ENCODE measurements at regions not wholly inside any gene's neighbourhood (a gene's known extent, or its start where the extent isn't known, plus 50 kb on each side); places are given as distances from the start of the nearest gene placed in this dataset.

DNA sequence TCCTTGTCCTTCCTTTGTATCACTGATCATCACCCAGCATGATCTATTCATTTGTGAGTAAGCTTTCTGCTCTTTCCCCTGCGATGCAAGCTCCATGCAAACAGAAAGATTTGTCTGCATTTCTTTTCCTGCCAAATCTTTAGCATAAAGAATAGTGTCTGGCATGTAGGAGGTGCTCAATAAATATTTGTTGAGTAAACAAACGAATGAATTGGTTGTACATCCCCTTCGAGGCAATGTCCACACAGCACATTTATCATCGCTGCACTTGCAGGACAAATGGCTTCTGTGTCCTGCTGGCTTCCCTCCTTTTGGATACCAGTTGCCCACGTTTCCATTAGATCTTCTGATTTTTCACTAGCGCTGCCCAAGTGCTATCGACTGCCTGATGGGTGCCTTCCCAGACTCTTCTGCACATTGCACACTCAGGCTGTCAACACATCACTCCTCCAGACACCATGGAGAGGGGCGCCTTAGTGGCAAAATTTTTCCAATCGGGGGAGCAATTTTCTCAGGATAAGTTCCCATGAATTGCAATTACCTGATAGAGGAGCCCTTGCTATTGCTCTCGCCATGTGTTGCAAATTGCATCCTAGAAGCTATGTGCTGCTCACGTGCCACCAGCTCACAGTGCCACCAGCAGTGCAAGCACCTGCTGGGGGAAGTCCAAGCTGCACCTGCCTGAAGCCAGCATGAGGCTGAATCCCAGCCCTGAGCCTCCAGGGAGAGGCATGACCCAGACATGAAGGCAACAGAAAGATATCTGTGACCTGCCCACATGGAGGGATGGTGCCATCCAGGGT, 206.6 kb downstream of the KIF26A start:
- no peaks in the 10 kb centered on the region for H3K9me1 ChIP-seq (ENCODE audit: control insufficient read depth, insufficient read depth, low read length)
- no peak for FAIRE-seq
- no peaks in the 10 kb centered on the region for H4K20me1 ChIP-seq (replicated peaks; ENCODE audit: control insufficient read depth, insufficient read depth, low read length)
- no peak overlapping the region for H2AFZ ChIP-seq (ENCODE audit: low read depth, low read length)
- no peak overlapping the region for H3K9ac ChIP-seq (ENCODE audit: insufficient read depth in 1 of 2, low read depth in 2 of 2, low read length in 2 of 2)
- in situ Hi-C loops (cut with MboI), result no loop called here
- DNase-seq (ENCODE audit: extremely low read depth in 1 of 4, low spot score in 3 of 4), result no peak
- H3K36me3 ChIP-seq (ENCODE audit: control insufficient read depth, insufficient read depth, low read length), result no peaks in the 10 kb centered on the region
- no peaks in the 10 kb centered on the region; a peak in 1 of 5 replicates for H3K4me1 ChIP-seq (replicated peaks in 1 of 2; ENCODE audit: control insufficient read depth in 2 of 2, insufficient read depth in 2 of 2, low read length in 2 of 2)
- ChIA-PET CTCF (ENCODE audit: low intra/inter-chr PET ratio) (no interaction called here), POLR2A (interaction anchor here (0.8 kb wide), 1 partner anchor 213 kb away, joined by 3 read pairs; no protein-coding TSS in a partner anchor)
- H3K4me2 ChIP-seq (ENCODE audit: insufficient read depth, low read length), result no peak overlapping the region
- no peak for ATAC-seq
- no peak overlapping the region for H3K4me3 ChIP-seq
- H3K79me2 ChIP-seq (ENCODE audit: control insufficient read depth, insufficient read depth, low read length), result no peaks in the 10 kb centered on the region
- no peaks in the 10 kb centered on the region for H3K27me3 ChIP-seq (ENCODE audit: control insufficient read depth in 2 of 2, insufficient read depth in 2 of 2, low read length in 2 of 2)
- intact Hi-C loops (cut with micrococcal nuclease), result no loop called here
- BruUV-seq (replicated peaks), result no TSS peak
- WGBS (ENCODE audit: insufficient coverage, low coverage, missing lambda C conversion rate), result 0% methylated on average over 11 of the region's 11 CpGs
- no peak overlapping the region for H3K27ac ChIP-seq (ENCODE audit: extremely low read depth, low read depth, low read length)
- no peaks in the 10 kb centered on the region for H3K9me3 ChIP-seq (replicated peaks; ENCODE audit: control insufficient read depth, insufficient read depth, low read depth, low read length)
- TF ChIP-seq MAFF (IDR thresholded peaks at IDR 0.05; ENCODE audit: low read length), result no peak
- TF ChIP-seq ESRRA (IDR thresholded peaks at IDR 0.05; ENCODE audit: borderline replicate concordance, low read depth), result no peak
- no peak for TF ChIP-seq SAFB2 (IDR thresholded peaks at IDR 0.05; ENCODE audit: borderline replicate concordance, low read depth, low read length, severe bottlenecking)
- no peak for TF ChIP-seq ZNF318 (IDR thresholded peaks at IDR 0.05; ENCODE audit: borderline replicate concordance in 1 of 2, low read depth in 1 of 2)

Measured in K562 (cell line).